ENCODE measurements at regions not wholly inside any gene's neighbourhood (a gene's known extent, or its start where the extent isn't known, plus 50 kb on each side); places are given as distances from the start of the nearest gene placed in this dataset.

DNA sequence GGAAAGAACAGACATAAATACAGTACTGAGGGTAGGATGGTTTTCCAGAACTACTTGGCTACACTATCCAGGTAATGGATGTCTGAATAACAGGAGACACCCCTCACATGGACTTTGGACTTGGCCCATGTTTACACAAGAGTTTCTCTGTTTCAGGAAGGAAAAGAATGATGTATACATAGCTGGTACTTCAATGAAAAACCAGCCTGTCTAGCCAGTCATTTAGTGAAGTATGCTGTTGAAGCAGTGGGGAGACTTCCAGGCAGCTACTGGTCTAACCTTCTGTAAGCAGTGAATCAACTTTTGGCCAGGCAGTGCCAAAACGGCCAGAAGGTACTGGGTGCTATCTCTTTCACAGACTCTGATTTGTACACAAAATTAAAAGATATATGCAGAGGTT lies 135.0 kb downstream of the MBL2 start:
- in situ Hi-C loops (cut with MboI; ENCODE audit: low sequenced_read_pairs, unreplicated experiment): no loop called here
- TF ChIP-seq, protein P1, sequence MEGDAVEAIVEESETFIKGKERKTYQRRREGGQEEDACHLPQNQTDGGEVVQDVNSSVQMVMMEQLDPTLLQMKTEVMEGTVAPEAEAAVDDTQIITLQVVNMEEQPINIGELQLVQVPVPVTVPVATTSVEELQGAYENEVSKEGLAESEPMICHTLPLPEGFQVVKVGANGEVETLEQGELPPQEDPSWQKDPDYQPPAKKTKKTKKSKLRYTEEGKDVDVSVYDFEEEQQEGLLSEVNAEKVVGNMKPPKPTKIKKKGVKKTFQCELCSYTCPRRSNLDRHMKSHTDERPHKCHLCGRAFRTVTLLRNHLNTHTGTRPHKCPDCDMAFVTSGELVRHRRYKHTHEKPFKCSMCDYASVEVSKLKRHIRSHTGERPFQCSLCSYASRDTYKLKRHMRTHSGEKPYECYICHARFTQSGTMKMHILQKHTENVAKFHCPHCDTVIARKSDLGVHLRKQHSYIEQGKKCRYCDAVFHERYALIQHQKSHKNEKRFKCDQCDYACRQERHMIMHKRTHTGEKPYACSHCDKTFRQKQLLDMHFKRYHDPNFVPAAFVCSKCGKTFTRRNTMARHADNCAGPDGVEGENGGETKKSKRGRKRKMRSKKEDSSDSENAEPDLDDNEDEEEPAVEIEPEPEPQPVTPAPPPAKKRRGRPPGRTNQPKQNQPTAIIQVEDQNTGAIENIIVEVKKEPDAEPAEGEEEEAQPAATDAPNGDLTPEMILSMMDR (IDR thresholded peaks at IDR 0.05; ENCODE audit: borderline replicate concordance, control extremely low read depth, extremely low read depth, insufficient read depth, missing control alignments): no peak
- DNase-seq (ENCODE audit: low spot score): no peak

DNA sequence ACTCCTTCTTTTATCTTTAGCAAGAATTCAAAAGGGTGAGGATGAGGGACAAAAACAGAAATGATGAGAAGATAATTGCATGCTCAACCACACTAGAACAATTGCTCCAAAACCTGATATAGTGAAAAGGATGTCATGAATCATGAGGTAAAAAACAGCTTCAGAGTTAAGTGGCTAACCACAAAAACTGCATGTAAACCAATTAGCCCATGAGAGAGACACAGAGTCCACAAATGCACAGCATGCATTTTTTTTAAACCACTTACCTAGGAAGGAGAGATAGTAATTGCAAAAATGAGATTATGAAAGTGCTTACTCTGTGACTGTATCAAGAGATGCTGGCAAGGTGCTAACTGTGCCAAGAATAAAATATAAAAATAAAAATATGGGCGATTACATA lies 132.9 kb downstream of the MBL2 start:
- DNase-seq (ENCODE audit: low spot score): no peak
- in situ Hi-C loops (cut with MboI; ENCODE audit: low sequenced_read_pairs, unreplicated experiment): loop anchor here (10.0 kb wide), 1 partner anchor 145 kb away; no protein-coding TSS in a partner anchor
- TF ChIP-seq, protein P1 (IDR thresholded peaks at IDR 0.05; ENCODE audit: borderline replicate concordance, control extremely low read depth, extremely low read depth, insufficient read depth, missing control alignments): no peak

DNA sequence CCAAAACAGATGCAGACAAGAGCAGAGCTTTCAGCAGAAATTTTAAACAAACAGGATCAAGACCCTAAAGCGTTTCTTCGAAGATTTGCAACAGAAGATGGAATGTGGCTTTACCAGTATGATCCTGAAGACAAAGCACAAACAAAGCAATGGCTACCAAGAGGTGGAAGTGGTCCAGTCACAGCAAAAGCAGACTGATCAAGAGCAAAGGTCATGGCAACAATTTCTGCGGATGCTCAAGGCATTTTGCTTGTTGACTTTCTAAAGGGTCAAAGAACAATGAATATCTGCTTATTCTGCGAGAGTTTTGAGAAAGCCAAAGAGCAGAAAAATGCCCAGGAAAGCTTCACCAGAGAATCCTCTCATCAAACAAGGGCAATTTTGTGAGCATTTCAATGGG lies 130.4 kb downstream of the MBL2 start:
- TF ChIP-seq, protein P1 (IDR thresholded peaks at IDR 0.05; ENCODE audit: borderline replicate concordance, control extremely low read depth, extremely low read depth, insufficient read depth, missing control alignments): no peak
- DNase-seq (ENCODE audit: low spot score): no peak
- in situ Hi-C loops (cut with MboI; ENCODE audit: low sequenced_read_pairs, unreplicated experiment): loop anchor here (10.0 kb wide), 1 partner anchor 143 kb away; no protein-coding TSS in a partner anchor

DNA sequence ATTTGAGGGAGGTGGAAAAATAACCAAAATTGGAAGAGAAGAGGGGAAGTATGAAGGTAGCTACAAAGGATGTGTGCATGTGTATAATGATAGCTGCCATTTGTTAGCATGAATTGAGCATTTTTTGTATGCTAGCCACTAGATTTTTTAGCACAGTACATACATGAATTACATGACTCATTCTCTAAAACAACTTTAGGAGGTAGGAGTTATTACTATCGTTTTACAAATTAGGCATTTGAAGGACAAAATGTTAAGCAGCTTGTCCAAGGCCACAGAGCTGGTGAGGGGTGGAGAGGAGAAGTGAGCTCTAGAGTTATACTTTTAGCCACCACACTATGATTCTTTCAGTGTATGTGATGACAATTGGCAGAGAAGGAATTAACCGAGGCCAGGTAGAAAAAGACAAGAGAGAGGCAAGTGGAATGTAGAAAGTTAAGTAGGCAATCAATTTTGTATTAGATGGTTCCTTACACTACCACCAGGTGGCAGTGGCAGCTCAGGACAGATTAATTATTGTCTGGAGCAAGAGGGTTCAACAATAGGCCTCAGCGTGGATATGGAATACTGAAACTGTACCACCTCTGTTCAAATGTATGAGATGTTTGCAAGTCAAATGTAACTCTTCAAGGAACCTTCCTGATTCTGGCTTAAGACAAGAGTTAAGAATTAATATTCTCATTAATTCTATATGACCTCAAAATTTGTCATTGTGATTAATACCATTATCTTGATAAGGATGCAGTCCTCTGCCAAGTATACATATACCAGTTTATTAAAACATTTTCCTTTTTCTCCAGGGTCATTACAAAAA lies 128.0 kb downstream of the MBL2 start:
- TF ChIP-seq, protein P1 (IDR thresholded peaks at IDR 0.05; ENCODE audit: borderline replicate concordance, control extremely low read depth, extremely low read depth, insufficient read depth, missing control alignments): peak; percentile 37
- peak; percentile 27 for DNase-seq (ENCODE audit: low spot score)
- in situ Hi-C loops (cut with MboI; ENCODE audit: low sequenced_read_pairs, unreplicated experiment): loop anchor here (10.0 kb wide), 1 partner anchor 140 kb away; no protein-coding TSS in a partner anchor

DNA sequence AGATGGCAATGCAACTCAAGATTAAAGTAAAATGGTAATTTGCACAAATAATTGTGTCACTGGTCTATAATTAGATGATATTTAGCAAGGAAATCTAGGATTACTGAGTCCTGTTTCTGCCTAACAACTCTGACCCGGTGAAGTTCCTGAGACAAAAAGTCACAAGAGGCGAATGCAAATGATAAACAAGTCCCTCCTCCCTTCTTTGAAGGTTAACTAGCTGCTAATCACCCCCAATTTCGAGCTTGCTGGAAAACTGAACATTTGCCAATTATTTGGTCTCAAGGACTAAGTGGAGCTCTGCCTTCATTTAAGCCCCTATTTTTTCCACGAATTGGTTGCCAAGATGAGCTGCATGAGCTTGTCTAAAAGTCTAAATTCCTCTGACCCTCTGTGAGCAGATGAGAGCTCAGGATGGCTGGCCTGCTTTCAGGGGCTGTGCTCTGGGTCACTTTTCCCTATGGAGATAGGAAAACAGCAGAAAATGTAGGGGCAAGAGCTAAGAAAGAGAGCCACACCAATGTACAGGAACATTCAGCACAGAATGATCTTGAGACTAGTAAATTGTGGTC lies 127.3 kb downstream of the MBL2 start:
- TF ChIP-seq, protein P1 (IDR thresholded peaks at IDR 0.05; ENCODE audit: borderline replicate concordance, control extremely low read depth, extremely low read depth, insufficient read depth, missing control alignments): no peak
- DNase-seq (ENCODE audit: low spot score): no peak
- in situ Hi-C loops (cut with MboI; ENCODE audit: low sequenced_read_pairs, unreplicated experiment): loop anchor here (10.0 kb wide), 1 partner anchor 140 kb away; no protein-coding TSS in a partner anchor

DNA sequence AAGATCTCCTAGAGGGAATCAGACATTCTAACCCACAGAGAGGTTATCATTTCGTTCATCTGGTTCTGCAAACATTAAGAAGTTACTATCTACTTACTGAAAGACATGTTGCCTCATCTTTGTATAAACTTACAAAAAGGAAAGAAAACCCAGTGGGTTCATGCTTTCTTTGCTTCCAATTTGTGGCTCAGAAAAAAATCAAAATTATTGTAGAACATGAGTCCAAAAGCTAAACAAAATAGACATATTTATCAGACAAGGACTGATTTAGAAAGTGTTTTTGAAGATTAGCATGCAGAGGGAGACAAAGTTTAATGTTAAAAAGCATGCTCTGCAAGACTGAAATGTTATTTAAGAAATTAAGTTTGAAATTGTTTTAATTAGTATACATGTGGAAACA lies 123.1 kb downstream of the MBL2 start:
- TF ChIP-seq, protein P1 (IDR thresholded peaks at IDR 0.05; ENCODE audit: borderline replicate concordance, control extremely low read depth, extremely low read depth, insufficient read depth, missing control alignments): no peak
- in situ Hi-C loops (cut with MboI; ENCODE audit: low sequenced_read_pairs, unreplicated experiment): loop anchor here (10.0 kb wide), 1 partner anchor 135 kb away; no protein-coding TSS in a partner anchor

More for the DNA sequence above, 123.1 kb downstream of the MBL2 start:
- no peak for DNase-seq (ENCODE audit: low spot score)
